ENCODE measurements at regions not wholly inside any gene's neighbourhood (a gene's known extent, or its start where the extent isn't known, plus 50 kb on each side); places are given as distances from the start of the nearest gene placed in this dataset.

GRCh38 chr19:29372921-29373797 lies 152.6 kb upstream of the VSTM2B start:
- no peak for TF ChIP-seq CTCF (IDR thresholded peaks at IDR 0.05; ENCODE audit: low read depth, low read length)
- no peak for DNase-seq (ENCODE audit: low read depth in 2 of 2)
- H3K4me3 ChIP-seq (replicated peaks in 1 of 2; ENCODE audit: low read depth in 2 of 2, low read length in 2 of 2) = no peak overlapping the region

- DNase-seq (ENCODE audit: low read depth in 2 of 2) = no peak
- H3K4me3 ChIP-seq (replicated peaks in 1 of 2; ENCODE audit: low read depth in 2 of 2, low read length in 2 of 2) = no peak overlapping the region
- no peak for TF ChIP-seq CTCF (IDR thresholded peaks at IDR 0.05; ENCODE audit: low read depth, low read length)
These were observed 150.2 kb upstream of the VSTM2B start for GRCh38 chr19:29375429-29376119.

GRCh38 chr19:29376855-29377354 lies 148.9 kb upstream of the VSTM2B start:
- no peak for TF ChIP-seq CTCF (IDR thresholded peaks at IDR 0.05; ENCODE audit: low read depth, low read length)
- DNase-seq (ENCODE audit: low read depth in 2 of 2) = no peak
- no peak overlapping the region for H3K4me3 ChIP-seq (replicated peaks in 1 of 2; ENCODE audit: low read depth in 2 of 2, low read length in 2 of 2)

- no peak for TF ChIP-seq CTCF (IDR thresholded peaks at IDR 0.05; ENCODE audit: low read depth, low read length)
- no peak overlapping the region for H3K4me3 ChIP-seq (replicated peaks in 1 of 2; ENCODE audit: low read depth in 2 of 2, low read length in 2 of 2)
- no peak for DNase-seq (ENCODE audit: low read depth in 2 of 2)
These were observed 147.7 kb upstream of the VSTM2B start for GRCh38 chr19:29378126-29378525.

- H3K4me3 ChIP-seq (replicated peaks in 1 of 2; ENCODE audit: low read depth in 2 of 2, low read length in 2 of 2) = no peak overlapping the region
- TF ChIP-seq CTCF (IDR thresholded peaks at IDR 0.05; ENCODE audit: low read depth, low read length) = no peak
- DNase-seq (ENCODE audit: low read depth in 2 of 2) = no peak
These were observed 147.2 kb upstream of the VSTM2B start for GRCh38 chr19:29378543-29379080.

GRCh38 chr19:29379257-29380021 lies 146.4 kb upstream of the VSTM2B start:
- TF ChIP-seq CTCF (IDR thresholded peaks at IDR 0.05; ENCODE audit: low read depth, low read length) = no peak
- no peak overlapping the region for H3K4me3 ChIP-seq (replicated peaks in 1 of 2; ENCODE audit: low read depth in 2 of 2, low read length in 2 of 2)
- DNase-seq (ENCODE audit: low read depth in 2 of 2) = no peak

Measured in cardiac fibroblast (primary cell).